OCI-M1 (cell line): ENCODE measurements at regions not wholly inside any gene's neighbourhood (a gene's known extent, or its start where the extent isn't known, plus 50 kb on each side); places are given as distances from the start of the nearest gene placed in this dataset.

Experiments used
- DNase-seq: peaks from one replicate; lab custom pipeline; 2025; lab: John Stamatoyannopoulos, UW

DNA sequence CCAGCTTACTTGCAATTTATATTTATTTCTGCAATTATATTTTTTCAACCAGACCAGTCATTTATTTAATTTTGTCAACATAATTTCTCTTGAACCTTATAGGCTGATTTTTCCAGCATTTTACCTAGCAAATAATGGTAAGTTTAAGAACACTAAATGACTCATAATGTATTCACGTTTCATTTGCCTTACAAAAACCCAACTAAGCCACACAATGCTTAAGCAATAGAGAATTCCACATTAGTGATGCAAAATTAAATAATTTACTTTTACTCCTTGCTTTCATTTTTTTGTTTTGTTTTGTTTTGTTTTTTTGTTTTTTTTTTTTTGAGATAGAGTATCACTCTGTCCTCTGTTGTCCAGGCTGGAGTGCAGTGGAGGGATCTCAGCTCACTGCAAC lies 110.4 kb upstream of the VRK2 start:
- DNase-seq, result no peak

DNA sequence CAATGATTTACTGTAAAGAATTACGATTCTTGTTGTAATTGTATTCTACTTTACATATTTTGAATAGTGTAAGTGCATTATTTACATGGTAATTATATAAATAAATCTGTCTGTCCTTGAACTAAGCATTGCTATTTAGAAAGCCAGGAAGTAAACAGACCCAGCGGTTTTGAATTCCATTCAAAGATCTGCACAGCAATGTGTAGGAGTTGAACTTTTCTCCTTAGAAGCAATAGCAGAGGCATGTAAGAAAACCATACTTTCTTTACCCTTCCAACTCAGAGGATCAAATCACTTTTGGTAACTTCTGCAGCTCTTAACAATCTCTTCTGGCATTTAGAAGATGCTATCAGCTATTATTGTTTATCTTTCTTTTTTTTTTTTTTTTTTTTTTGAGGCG lies 109.2 kb upstream of the VRK2 start:
- DNase-seq, result no peak

DNA sequence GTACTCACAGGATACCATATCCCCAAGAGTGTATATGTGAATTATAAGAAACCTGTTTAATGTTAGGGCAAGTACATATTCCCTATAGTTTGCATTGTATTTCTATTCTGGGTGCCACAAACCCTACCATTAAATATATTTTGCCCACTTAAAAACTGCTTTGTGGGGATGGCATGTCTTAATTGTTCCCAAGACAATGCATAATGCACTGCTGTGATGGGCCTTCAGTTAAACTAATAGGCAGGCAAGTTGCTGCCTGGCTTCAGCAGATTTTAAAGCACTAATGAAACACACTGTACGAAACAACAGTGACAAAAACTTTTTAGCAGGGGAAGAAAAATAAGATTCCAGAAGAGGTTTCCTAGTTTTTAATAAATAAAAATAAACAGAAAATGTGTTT lies 104.8 kb upstream of the VRK2 start:
- DNase-seq, result no peak

DNA sequence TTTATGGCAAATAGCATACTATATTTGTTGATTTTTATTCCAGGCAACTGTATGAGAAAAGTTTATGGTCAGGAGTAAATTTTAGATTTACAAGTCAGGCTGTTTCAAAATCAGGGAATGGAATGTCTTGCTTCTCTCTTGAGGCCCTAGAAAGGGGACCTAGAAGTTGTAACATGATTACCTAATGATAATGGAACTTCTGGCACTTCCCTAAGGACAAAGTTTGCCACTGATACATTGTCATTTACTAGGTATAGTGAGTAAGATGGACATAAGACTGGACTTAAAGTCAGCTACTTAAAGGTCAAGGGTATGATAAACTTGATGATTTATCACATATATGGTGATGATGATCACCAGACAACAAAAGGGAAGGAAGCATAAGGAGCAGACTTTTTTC lies 103.3 kb upstream of the VRK2 start:
- DNase-seq, result no peak

DNA sequence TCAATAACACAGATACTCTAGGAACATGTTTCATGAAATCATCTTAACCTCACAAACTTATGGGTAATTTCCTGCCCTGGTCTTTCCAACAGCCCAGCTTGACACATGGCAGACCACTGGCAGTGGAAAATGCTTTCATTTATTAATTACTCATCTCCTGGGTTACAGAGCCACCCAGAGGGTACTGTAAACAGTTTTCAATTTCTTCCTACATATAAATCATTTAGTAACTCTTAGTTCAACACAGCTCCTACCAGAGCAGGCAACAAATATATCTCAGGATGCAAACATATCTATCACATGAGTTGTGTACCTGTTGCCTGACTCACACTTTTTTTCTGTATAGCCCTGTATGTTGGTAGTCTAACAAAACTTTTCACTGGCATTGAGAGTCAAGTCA lies 99.2 kb upstream of the VRK2 start:
- DNase-seq, result peak; percentile 6

DNA sequence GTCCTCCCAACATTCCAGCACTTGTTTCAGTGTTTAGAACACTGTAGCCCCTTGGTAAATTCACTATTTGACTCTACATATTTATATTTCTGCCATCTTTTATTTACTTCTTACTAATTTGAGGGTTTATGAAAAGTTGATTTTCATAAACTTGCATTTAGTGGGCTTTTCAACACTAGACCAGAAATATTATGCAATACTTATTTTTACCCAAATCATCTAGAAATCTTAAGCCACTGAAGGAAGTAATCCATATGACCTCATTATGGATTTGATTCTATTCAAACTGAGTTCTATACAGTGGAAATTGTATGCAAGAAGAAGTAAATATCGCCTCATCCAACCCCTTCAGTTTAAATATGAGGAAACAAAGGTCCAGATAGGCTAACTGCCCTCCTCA lies 92.6 kb upstream of the VRK2 start:
- no peak for DNase-seq

DNA sequence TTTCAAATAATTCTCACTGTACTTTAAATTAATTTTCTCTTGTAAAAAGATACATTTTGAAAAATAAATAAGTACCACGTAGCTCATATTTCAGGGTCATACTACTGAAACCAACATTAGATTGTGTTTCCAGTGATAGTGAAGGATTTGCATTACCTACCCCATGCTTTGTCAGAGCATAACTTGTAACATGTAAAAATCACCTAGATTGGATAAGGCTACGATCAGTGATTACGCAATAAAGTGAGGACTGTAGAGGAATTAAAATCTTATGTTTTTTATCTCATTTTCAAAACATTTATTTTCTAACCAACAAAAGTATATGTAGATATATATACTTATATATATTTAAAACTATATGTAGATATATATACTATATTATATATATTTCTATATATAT lies 89.4 kb upstream of the VRK2 start:
- DNase-seq, result no peak

DNA sequence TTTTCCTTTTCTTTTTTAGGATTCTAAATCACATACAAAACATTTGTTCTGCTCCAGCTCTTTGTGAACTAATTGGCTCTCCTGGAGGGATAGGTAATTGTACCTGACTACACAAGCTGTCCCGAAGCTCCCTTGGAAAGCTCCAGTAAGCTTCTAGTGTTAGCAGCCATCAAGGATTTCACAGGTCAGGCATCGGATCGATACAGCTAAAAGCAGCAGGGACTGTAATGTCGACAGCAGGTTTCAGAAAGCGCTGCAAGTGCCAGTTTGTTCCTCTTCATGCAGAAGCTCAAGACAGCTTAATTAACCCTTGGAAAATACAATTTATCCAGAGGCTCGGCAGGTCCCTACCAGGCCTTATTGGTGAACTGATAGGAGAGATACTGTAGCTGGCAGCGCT lies 87.2 kb upstream of the VRK2 start:
- DNase-seq, result no peak

DNA sequence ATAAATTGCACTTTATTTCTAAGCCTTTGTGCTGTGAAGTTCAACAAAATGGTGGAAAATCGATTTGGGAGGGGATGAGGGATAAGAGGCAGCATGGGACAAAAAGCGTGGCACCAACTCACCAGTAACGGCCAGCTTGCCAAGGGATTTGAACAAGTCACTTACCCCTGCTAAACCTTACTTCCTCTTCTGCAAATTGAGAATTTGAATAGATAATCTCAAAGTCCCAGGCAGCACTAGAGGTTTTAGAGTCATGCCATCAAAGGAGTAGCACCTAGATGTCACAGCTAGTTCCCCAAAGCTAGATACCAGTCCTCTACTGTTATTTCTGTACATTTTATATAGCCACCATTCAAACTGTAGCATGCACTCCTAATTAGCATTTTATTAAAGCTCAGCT lies 83.7 kb upstream of the VRK2 start:
- peak; percentile 94 for DNase-seq

DNA sequence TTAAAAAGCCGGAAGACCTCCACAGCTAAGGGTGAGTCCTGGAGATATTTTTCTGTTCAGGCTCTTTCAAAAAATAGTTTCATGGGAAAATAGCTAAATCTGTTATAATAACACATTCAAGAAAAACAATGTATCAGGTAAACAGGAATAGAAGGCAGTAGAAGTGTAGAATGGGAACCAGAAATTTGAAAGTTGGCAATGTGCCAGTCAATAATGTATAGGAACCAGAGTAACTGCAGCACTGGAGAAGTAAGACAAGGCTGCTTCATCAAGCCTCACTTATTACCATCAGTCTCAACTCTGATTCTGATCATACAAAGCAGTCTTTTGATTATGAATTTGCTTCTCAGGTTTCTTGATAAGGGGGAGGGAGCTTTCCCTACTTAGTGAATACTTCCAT lies 81.4 kb upstream of the VRK2 start:
- no peak for DNase-seq

DNA sequence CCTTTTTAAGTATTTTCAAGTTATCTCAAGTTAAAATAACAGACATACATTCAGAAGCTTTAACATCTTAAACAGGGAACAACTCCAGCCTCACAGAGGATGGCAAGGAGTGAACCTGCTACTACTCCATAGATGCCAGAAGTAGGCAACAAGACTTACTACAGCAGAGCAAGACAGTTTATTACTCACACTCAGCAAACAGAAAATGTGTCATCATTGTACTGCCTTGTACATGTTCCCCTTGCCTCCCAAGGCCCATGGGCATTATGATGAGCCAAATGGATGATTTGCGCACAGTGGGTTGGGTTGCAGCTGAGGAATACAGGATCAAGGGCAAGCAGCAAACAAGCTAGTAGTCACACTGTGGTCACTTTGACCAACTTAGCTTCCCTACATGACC lies 80.6 kb upstream of the VRK2 start:
- no peak for DNase-seq

DNA sequence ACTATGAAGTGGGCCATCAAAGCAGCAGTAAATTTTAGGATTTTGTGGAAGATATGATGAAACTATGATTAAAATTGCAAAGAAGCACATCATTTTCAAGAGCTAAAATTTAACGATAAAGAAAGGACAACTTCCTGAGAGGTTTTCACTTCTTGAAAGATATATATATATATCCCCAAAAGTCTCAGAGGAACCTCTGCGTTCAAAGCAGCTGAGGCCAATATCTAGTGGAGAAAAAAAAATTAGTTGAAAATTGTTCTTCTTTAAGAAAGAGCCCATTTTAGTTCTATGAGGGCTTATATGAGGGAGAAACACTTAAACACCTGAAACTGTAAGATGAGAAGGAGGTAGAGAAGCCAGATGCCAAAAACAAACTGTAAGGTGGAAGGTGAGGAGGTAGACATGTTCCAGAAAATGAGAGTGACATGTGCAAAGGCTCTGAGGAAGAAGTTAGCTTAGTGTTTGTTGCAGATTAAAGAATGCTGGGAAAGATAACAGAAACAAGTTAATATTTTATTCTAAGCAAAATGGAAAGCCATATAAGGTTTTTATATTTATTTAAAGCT lies 72.9 kb upstream of the VRK2 start:
- DNase-seq, result no peak

DNA sequence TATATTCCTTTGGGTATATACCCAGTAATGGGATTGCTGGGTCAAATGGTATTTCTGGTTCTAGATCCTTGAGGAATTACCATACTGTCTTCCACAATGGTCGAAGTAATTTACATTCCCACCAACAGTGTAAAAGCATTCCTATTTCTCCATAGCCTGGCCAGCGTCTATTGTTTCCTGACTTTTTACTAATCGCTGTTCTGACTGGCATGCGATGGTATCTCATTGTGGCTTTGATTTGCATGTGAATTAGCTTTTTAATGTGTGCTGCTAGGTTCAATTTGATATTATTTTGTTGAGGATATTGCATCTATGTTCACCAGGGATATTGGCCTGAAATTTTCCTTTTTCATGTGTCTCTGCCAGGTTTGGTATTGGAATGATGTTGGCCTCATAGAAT lies 67.4 kb upstream of the VRK2 start:
- no peak for DNase-seq

DNA sequence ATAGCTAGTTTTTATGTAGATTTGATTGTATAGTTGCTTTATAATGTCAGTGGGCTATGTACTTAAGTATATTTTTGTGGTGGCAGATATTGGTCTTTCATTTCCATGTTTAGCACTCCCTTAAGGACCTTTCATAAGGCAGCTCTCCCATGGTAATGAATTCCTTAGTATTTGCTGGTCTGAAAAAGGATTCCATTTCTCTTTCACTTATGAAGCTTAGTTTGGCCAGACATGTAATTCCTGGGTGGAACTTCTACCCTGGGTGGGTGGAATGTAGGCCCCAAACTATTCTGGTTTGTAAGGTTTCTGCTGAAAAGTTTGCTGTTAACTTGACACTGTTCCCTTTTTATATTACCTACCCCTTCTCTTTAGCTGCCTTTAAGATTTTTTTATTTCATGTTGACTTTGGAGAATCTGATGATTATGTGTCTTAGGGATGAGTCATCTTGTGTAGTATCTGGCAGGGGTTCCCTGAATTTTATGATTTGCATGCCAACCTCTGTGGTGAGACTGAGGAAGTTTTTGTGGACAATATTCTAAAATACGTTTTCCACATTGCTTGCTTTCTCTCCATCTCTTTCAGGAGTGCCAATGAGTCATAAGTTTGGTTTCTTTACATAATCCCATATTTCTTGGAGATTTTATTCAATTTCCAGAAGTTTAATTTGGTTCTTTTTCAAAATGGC lies 65.4 kb upstream of the VRK2 start:
- no peak for DNase-seq

DNA sequence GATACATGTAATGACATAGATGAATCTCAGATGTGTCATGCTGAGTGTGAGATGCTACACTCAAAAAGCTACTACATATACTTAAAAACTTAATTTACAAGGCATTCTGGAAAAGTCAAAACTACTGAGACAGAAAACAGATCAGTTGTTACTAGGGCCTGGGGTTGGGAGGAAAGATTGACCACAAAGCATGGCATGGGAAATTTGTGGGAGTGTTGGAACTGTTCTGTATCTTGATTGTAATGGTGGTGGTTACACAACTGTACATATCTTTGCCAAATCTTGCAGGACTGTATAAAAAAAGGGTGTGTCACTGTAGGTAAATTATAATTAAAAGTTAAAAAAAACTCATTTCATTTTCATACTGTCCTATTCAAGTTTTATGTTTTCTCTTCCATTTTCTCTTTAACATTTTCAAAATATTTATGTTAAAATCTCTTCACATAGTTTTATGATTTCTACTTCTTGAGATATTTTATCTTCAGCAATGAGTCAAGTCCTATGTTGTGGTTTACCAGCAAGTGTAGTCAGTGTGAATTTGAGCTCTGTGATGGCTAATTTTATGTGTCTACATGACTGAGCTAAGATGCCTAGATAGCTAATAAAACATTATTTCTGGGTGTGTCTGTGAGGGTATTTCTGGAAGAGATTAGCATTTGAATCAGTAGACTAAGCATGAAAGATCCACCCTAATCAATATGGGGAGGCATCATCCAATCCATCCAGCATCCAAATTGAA lies 58.6 kb upstream of the VRK2 start:
- DNase-seq, result no peak

DNA sequence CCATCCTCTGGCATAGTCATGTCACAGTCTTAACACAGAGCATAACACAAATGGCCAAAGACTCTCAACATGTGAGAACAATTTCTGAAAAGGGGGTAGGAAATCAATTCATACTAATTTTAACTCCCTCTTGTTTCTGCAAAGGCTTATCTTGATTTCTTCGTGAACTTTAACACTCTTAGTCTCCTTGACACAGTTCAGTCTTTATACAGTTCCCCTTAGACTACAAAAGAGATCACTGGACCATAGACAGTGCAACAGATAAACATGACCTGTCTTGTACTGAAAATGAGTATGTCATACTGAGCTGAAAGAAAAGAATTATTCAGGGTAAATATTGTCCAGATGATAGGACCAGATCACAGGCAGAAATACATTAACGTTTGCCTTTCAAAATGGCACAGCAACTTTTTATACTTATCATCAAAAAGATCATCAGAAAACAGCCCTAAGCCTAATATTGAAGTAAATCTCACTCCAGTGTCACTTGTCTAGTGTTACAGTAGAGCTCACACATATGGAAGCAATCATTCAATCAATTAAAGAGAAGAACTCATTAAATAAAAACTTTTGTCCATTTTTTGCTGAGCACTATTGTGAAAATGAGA lies 56.4 kb upstream of the VRK2 start:
- DNase-seq, result no peak
